Activated CD8-positive, alpha-beta memory T cell treated with anti-CD3 and anti-CD28 coated beads, Interleukin-2, amount 50 U/mL, for 48 hours (primary cell): ENCODE measurements at regions not wholly inside any gene's neighbourhood (a gene's known extent, or its start where the extent isn't known, plus 50 kb on each side); places are given as distances from the start of the nearest gene placed in this dataset.

Experiments
- DNase-seq: peaks from one replicate; pipeline ENCODE4 v3.0.0-alpha.2; 2020

- no peak for DNase-seq
These were observed 191.8 kb downstream of the BCOR start for GRCh38 chrX:39905946-39906345.

- no peak for DNase-seq
These were observed 189.6 kb downstream of the BCOR start for GRCh38 chrX:39907964-39908661.

GRCh38 chrX:39909996-39910395, 187.8 kb downstream of the BCOR start:
- DNase-seq, result no peak

- DNase-seq, result no peak
These were observed 187.1 kb downstream of the BCOR start for GRCh38 chrX:39910651-39911050.

GRCh38 chrX:39911278-39911897, 186.4 kb downstream of the BCOR start:
- DNase-seq, result no peak

GRCh38 chrX:39912126-39912525, 185.6 kb downstream of the BCOR start:
- no peak for DNase-seq

GRCh38 chrX:39915081-39915480, 182.7 kb downstream of the BCOR start:
- DNase-seq, result no peak

GRCh38 chrX:39915596-39915995, 182.2 kb downstream of the BCOR start:
- DNase-seq, result no peak

GRCh38 chrX:39921838-39922237, 175.9 kb downstream of the BCOR start:
- DNase-seq, result no peak

- no peak for DNase-seq
These were observed 175.3 kb downstream of the BCOR start for GRCh38 chrX:39922488-39922887.

GRCh38 chrX:39922926-39923325, 174.8 kb downstream of the BCOR start:
- DNase-seq, result no peak

GRCh38 chrX:39927380-39927779, 170.4 kb downstream of the BCOR start:
- DNase-seq, result no peak

GRCh38 chrX:39928704-39929378, 168.9 kb downstream of the BCOR start:
- DNase-seq, result no peak

GRCh38 chrX:39929379-39930025, 168.3 kb downstream of the BCOR start:
- no peak for DNase-seq

GRCh38 chrX:39930786-39931528, 166.8 kb downstream of the BCOR start:
- no peak for DNase-seq

- no peak for DNase-seq
These were observed 166.1 kb downstream of the BCOR start for GRCh38 chrX:39931529-39932282.

- DNase-seq, result no peak
These were observed 162.2 kb downstream of the BCOR start for GRCh38 chrX:39935411-39936064.

GRCh38 chrX:39936886-39937770, 160.6 kb downstream of the BCOR start:
- no peak for DNase-seq

GRCh38 chrX:39938466-39938865, 159.3 kb downstream of the BCOR start:
- no peak for DNase-seq

- DNase-seq, result no peak
These were observed 158.1 kb downstream of the BCOR start for GRCh38 chrX:39939678-39940077.
